CD14-positive monocyte (primary cell): ENCODE measurements at regions not wholly inside any gene's neighbourhood (a gene's known extent, or its start where the extent isn't known, plus 50 kb on each side); places are given as distances from the start of the nearest gene placed in this dataset.
"Not testable (repeated sequence)": the region's sequence is repeated elsewhere in the genome, so short reads cannot be mapped to it uniquely, and the experiment has no call there.

Experiments
- DNase-seq, 3 donors: peaks; one replicate each; pipeline ENCODE4 v3.0.0-alpha.2; 2011 to 2022
- H2AFZ ChIP-seq: 2 replicates; pipeline ENCODE4 v1.6.0; 2012; ENCODE audit warnings: mild to moderate bottlenecking, low read depth, low read length, inconsistent platforms; ENCODE audit not compliant: insufficient read depth, poor library complexity, severe bottlenecking
- H3K27ac ChIP-seq, 2 donors: 1 replicate in 1 of 2; 2 replicates in 1 of 2; pipeline ENCODE4 v1.5.1; 2012 to 2013; ENCODE audit warnings: low read length in 2 of 2, control low read depth in 1 of 2, inconsistent platforms in 1 of 2, low read depth in 1 of 2, mild to moderate bottlenecking in 1 of 2
- H3K27me3 ChIP-seq, 2 donors: one replicate each; pipeline versions ENCODE4 v1.6.0 to v1.6.1; 2011 to 2013; ENCODE audit warnings: low read length in 2 of 2; ENCODE audit not compliant: control insufficient read depth in 2 of 2, insufficient read depth in 2 of 2
- H3K36me3 ChIP-seq, 2 donors: replicated peaks in 1 of 2; 1 replicate in 1 of 2; 2 replicates in 1 of 2; pipeline versions ENCODE4 v1.5.1 to v1.6.1; 2012 to 2013; ENCODE audit warnings: low read length in 2 of 2, control low read depth in 1 of 2, inconsistent platforms in 1 of 2, mild to moderate bottlenecking in 1 of 2; ENCODE audit not compliant: insufficient read depth in 2 of 2, control insufficient read depth in 1 of 2
- H3K4me1 ChIP-seq, 2 donors: 1 replicate in 1 of 2; 2 replicates in 1 of 2; pipeline versions ENCODE4 v1.5.1 to v1.6.1; 2012 to 2013; ENCODE audit warnings: low read length in 2 of 2, control low read depth in 1 of 2, inconsistent platforms in 1 of 2, mild to moderate bottlenecking in 1 of 2, moderate library complexity in 1 of 2; ENCODE audit not compliant: insufficient read depth in 2 of 2, control insufficient read depth in 1 of 2
- H3K4me2 ChIP-seq: replicated peaks from 2 replicates; pipeline ENCODE3; 2012; ENCODE audit warnings: low read length, moderate library complexity, mild to moderate bottlenecking; ENCODE audit not compliant: poor library complexity, severe bottlenecking; ENCODE audit errors: extremely low read depth
- H3K4me3 ChIP-seq, 3 experiments: fragments of 200-600 bp in 1 of 3; sonication (generic) in 1 of 3; replicated peaks in 1 of 3; 1 replicate in 2 of 3; 2 replicates in 1 of 3; pipeline ENCODE4 v1.5.1; 2011 to 2013; ENCODE audit warnings: low read length in 3 of 3, mild to moderate bottlenecking in 3 of 3, control low read depth in 2 of 3, low read depth in 2 of 3, inconsistent platforms in 1 of 3, moderate library complexity in 1 of 3
- H3K79me2 ChIP-seq: 2 replicates; pipeline ENCODE4 v1.6.0; 2012; ENCODE audit warnings: mild to moderate bottlenecking, control low read depth, inconsistent platforms, low read length, moderate library complexity; ENCODE audit not compliant: insufficient read depth
- H3K9ac ChIP-seq: 2 replicates; pipeline ENCODE4 v1.6.0; 2017; ENCODE audit warnings: low read length, mild to moderate bottlenecking; ENCODE audit not compliant: insufficient read depth, poor library complexity, severe bottlenecking
- H3K9me3 ChIP-seq, 2 donors: replicated peaks in 1 of 2; 1 replicate in 1 of 2; 2 replicates in 1 of 2; pipeline versions ENCODE4 v1.5.1 to v1.6.1; 2012 to 2013; ENCODE audit warnings: low read length in 2 of 2, control low read depth in 1 of 2; ENCODE audit not compliant: control insufficient read depth in 1 of 2, insufficient read depth in 1 of 2
- H4K20me1 ChIP-seq: 2 replicates; pipeline ENCODE4 v1.6.0; 2012; ENCODE audit warnings: mild to moderate bottlenecking, low read length, control low read depth, moderate library complexity; ENCODE audit not compliant: insufficient read depth
- H3K27ac Mint-ChIP-seq, 7 donors: one replicate each; pipeline ENCODE4 v1.8.0; 2020; ENCODE audit warnings: mild to moderate bottlenecking in 7 of 7, mixed read lengths in 7 of 7, moderate library complexity in 6 of 7, inconsistent platforms in 2 of 7
- H3K27me3 Mint-ChIP-seq, 3 donors: one replicate each; pipeline ENCODE4 v1.8.0; 2021 to 2022; ENCODE audit warnings: low read depth in 3 of 3, mild to moderate bottlenecking in 3 of 3, mixed read lengths in 3 of 3, moderate library complexity in 3 of 3, inconsistent platforms in 1 of 3
- H3K36me3 Mint-ChIP-seq, 2 donors: one replicate each; pipeline ENCODE4 v1.8.0; 2020; ENCODE audit warnings: mixed read lengths in 2 of 2, inconsistent platforms in 1 of 2, mild to moderate bottlenecking in 1 of 2
- H3K4me1 Mint-ChIP-seq: one replicate; pipeline ENCODE4 v1.8.0; 2020; ENCODE audit warnings: mild to moderate bottlenecking, mixed read lengths
- H3K4me3 Mint-ChIP-seq, 2 donors: one replicate each; pipeline ENCODE4 v1.8.0; 2020; ENCODE audit warnings: mild to moderate bottlenecking in 2 of 2, mixed read lengths in 2 of 2, moderate library complexity in 1 of 2
- H3K9me3 Mint-ChIP-seq, 7 donors: one replicate each; pipeline ENCODE4 v1.8.0; 2020 to 2022; ENCODE audit warnings: mixed read lengths in 7 of 7, mild to moderate bottlenecking in 6 of 7, moderate library complexity in 6 of 7, inconsistent platforms in 2 of 7
- WGBS: methylation state at CpG from one replicate; pipeline ENCODE4 v1.1.5; 2013; ENCODE audit warnings: missing lambda C conversion rate; ENCODE audit not compliant: insufficient coverage; 5-methylcytosine and 5-hydroxymethylcytosine counted together
- intact Hi-C, 2 donors: fragments of 100-400 bp; cut with micrococcal nuclease; formaldehyde crosslinking; loops; one replicate each; pipeline versions ENCODE4 v1.15.0 to v1.15.1; 2023
- TF ChIP-seq, protein P1 (sequence below): fragments of 200-600 bp; IDR thresholded peaks from one replicate; pipeline ENCODE4 v1.8.0; 2022; ENCODE audit warnings: antibody characterized with exemption, mild to moderate bottlenecking

DNA sequence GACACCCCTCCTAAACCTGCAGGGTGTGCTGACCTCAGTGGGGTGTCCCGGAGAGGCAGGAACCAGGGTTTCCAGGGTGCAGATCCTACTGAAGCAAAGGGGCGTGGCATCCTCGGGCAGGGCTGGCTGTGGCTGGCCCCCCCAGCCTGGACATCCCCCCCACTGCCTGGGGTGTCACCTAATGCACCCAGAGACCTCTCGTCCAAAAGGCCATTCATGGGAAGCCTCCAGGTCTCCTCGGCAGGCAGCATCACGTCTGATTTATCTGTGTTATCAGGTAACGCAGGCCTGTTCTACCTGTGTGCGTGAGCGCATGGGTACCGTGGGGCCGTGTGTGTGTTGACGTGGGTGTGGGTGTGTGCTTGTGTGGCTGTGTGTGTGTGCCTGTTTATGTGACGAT, 210.0 kb downstream of the SHOX start:
- Mint-ChIP-seq H3K27me3 (peaks cover 2 to 7% (median 3%) of the 10 kb centered on the region in 3 donors), H3K9me3 (peaks cover 4 to 19% (median 11%) of the 10 kb centered on the region in 7 donors), H3K4me1 (no peaks in the 10 kb centered on the region), H3K36me3 (no peaks in the 10 kb centered on the region), H3K27ac (no peak overlapping the region), H3K4me3 (no peak overlapping the region)
- 92% methylated on average over 11 of the region's 13 CpGs for WGBS
- Histone ChIP-seq H3K4me1 (no peaks in the 10 kb centered on the region), H3K9me3 (peaks cover 6 to 17% of the 10 kb centered on the region in 2 donors), H3K79me2 (no peaks in the 10 kb centered on the region), H4K20me1 (no peaks in the 10 kb centered on the region), H2AFZ (no peak overlapping the region), H3K9ac (no peak overlapping the region), H3K36me3 (no peaks in the 10 kb centered on the region), H3K4me2 (no peak overlapping the region), H3K27ac (no peak overlapping the region), H3K27me3 (no peaks in the 10 kb centered on the region), H3K4me3 (no peak overlapping the region)
- intact Hi-C loops, result no loop called here
- TF ChIP-seq, protein P1, sequence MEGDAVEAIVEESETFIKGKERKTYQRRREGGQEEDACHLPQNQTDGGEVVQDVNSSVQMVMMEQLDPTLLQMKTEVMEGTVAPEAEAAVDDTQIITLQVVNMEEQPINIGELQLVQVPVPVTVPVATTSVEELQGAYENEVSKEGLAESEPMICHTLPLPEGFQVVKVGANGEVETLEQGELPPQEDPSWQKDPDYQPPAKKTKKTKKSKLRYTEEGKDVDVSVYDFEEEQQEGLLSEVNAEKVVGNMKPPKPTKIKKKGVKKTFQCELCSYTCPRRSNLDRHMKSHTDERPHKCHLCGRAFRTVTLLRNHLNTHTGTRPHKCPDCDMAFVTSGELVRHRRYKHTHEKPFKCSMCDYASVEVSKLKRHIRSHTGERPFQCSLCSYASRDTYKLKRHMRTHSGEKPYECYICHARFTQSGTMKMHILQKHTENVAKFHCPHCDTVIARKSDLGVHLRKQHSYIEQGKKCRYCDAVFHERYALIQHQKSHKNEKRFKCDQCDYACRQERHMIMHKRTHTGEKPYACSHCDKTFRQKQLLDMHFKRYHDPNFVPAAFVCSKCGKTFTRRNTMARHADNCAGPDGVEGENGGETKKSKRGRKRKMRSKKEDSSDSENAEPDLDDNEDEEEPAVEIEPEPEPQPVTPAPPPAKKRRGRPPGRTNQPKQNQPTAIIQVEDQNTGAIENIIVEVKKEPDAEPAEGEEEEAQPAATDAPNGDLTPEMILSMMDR, result no peak
- DNase-seq, result no peak

DNA sequence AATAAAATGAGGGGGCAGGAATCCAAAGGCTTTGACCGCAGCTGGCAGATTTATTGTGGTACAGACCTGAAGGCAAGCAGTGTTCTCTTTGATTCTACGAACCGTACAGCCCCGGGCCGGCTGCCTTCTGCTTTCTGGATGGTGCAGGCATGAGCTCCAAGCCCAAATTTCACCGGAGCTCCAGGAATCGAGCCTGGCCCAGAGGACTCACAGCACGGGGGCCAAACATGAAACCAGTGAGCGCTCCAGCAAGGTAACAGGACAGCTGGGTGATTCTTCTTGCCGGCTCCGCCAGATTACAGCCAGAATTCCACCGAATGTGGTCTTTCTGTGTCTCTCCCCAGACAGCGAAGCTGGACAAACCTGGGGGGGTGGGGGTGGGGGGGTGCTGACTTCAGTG, 208.1 kb downstream of the SHOX start:
- H3K27ac ChIP-seq, result not testable (repeated sequence)

DNA sequence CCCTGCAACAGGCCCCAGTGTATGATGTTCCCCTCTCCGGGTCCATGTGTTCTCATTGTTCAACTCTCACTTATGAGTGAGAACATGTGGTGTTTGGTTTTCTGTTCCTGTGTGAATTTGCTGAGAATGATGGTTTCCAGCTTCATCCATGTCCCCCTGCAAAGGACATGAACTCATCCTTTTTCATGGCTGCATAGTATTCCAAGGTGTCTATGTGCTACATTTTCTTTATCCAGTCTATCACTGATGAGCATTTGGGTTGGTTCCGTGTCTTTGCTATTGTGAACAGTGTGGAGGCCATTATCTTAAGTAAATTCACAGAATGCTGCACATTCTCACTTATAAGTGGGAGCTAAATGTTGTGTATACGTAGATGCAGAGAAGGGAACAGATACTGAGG, 205.3 kb downstream of the SHOX start:
- H3K4me3 ChIP-seq, DNase-seq, H3K36me3 Mint-ChIP-seq, H3K27ac Mint-ChIP-seq, H2AFZ ChIP-seq, H3K27me3 Mint-ChIP-seq, H3K4me1 ChIP-seq, H3K79me2 ChIP-seq, H3K4me2 ChIP-seq, H4K20me1 ChIP-seq, H3K36me3 ChIP-seq, H3K27ac ChIP-seq, H3K27me3 ChIP-seq, H3K9ac ChIP-seq, H3K4me3 Mint-ChIP-seq, H3K4me1 Mint-ChIP-seq, intact Hi-C loops: not testable (repeated sequence)
- peaks cover 6 to 17% of the 10 kb centered on the region in 2 donors for H3K9me3 ChIP-seq
- no CpG with 5 or more reads among the region's 3 CpGs for WGBS
- H3K9me3 Mint-ChIP-seq, result peaks cover 4 to 27% (median 16%) of the 10 kb centered on the region in 7 donors

More for the DNA sequence above, 208.1 kb downstream of the SHOX start:
- H2AFZ ChIP-seq, H3K4me2 ChIP-seq, intact Hi-C loops, H3K4me3 Mint-ChIP-seq, H3K4me3 ChIP-seq, H3K36me3 Mint-ChIP-seq, H3K36me3 ChIP-seq, H3K79me2 ChIP-seq, H3K27me3 Mint-ChIP-seq, H3K4me1 Mint-ChIP-seq, H4K20me1 ChIP-seq, H3K27ac Mint-ChIP-seq, H3K27me3 ChIP-seq, H3K9ac ChIP-seq, H3K4me1 ChIP-seq, DNase-seq: not testable (repeated sequence)
- H3K9me3 Mint-ChIP-seq, result peaks cover 4 to 19% (median 11%) of the 10 kb centered on the region in 7 donors
- peaks cover 6 to 17% of the 10 kb centered on the region in 2 donors for H3K9me3 ChIP-seq
- WGBS, result 64% methylated on average over 11 of the region's 13 CpGs
